Psoas muscle (tissue), 7 donors: ENCODE measurements at regions not wholly inside any gene's neighbourhood (a gene's known extent, or its start where the extent isn't known, plus 50 kb on each side); places are given as distances from the start of the nearest gene placed in this dataset.

Experiments used
- ATAC-seq, 4 donors: fragments of 200-7000 bp; cut with Tn5 transposase; one replicate each; pipeline ENCODE4 v1.9.1; 2020; ENCODE audit warnings: moderate library complexity in 3 of 4, mild to moderate bottlenecking in 2 of 4
- DNase-seq, 2 donors: peaks; one replicate each; pipeline ENCODE4 v3.0.0-alpha.2; 2020
- H3K27ac ChIP-seq: fragments of 200-600 bp; one replicate; pipeline ENCODE4 v1.8.0; 2022
- H3K27me3 ChIP-seq, 3 donors: fragments of 200-600 bp in 1 of 3; one replicate each; pipeline versions ENCODE4 v1.6.1 to v1.8.0; 2013 to 2022; ENCODE audit warnings: low read length in 2 of 3, mild to moderate bottlenecking in 2 of 3, moderate library complexity in 1 of 3; ENCODE audit not compliant: insufficient read depth in 3 of 3
- H3K36me3 ChIP-seq, 2 donors: fragments of 200-600 bp in 1 of 2; one replicate each; pipeline versions ENCODE4 v1.6.1 to v1.8.0; 2013 to 2022; ENCODE audit warnings: low read depth in 1 of 2, mild to moderate bottlenecking in 1 of 2, moderate library complexity in 1 of 2; ENCODE audit not compliant: insufficient read depth in 1 of 2
- H3K4me1 ChIP-seq: fragments of 200-600 bp; one replicate; pipeline ENCODE4 v1.8.0; 2022
- H3K4me3 ChIP-seq: fragments of 200-600 bp; one replicate; pipeline ENCODE4 v1.8.0; 2022; ENCODE audit warnings: mild to moderate bottlenecking
- H3K9me3 ChIP-seq: fragments of 200-600 bp; one replicate; pipeline ENCODE4 v1.8.0; 2022
- CTCF ChIP-seq: fragments of 200-600 bp; IDR thresholded peaks from one replicate; pipeline ENCODE4 v1.8.0; 2022; ENCODE audit warnings: antibody characterized with exemption
- WGBS, 3 donors: extraction: QIAGEN DNeasy Blood & Tissue Kit; methylation state at CpG; one replicate each; pipeline versions ENCODE4 v1.1.6 to v1.1.7; 2013; 5-methylcytosine and 5-hydroxymethylcytosine counted together
- intact Hi-C, 2 donors: fragments of 100-400 bp; cut with DNase I; formaldehyde crosslinking; loops; one replicate each; pipeline versions ENCODE4 v1.11.0 to v1.14.2; 2022
- donor health status: healthy with polysubstance abuse.
- donor health status: DM: no; HTN: no; CAD: no; lungs with moderate emphysema.
- donor health status: Bipolar disorder and iron deficiency.
- donor health status: healthy.
- donor health status: DM: yes; HTN: yes; CAD: no.
- donor health status: DM: no; HTN: no; CAD: no.
- donor health status: DM: yes; HTN: yes; CAD: no.

- H3K4me1 ChIP-seq: no peaks in the 10 kb centered on the region
- peaks cover 0 to 4% (median 0%) of the 10 kb centered on the region in 3 donors for H3K27me3 ChIP-seq
- no peaks in the 10 kb centered on the region for H3K9me3 ChIP-seq
- intact Hi-C loops: no loop called here
- no peak overlapping the region for H3K27ac ChIP-seq
- TF ChIP-seq CTCF: no peak
- no peak for ATAC-seq
- no peaks in the 10 kb centered on the region for H3K36me3 ChIP-seq
- H3K4me3 ChIP-seq: no peak overlapping the region
- DNase-seq: no peak
- 76 to 78% (median 78%) methylated on average over 2 of the region's 2 CpGs for WGBS, 3 donors
These were observed 440.7 kb downstream of the MTX2 start for GRCh38 chr2:176709991-176710390.

- TF ChIP-seq CTCF: no peak
- ATAC-seq (no peak), DNase-seq (no peak)
- Histone ChIP-seq H3K9me3 (no peaks in the 10 kb centered on the region), H3K4me3 (no peak overlapping the region), H3K27ac (no peak overlapping the region), H3K27me3 (peaks cover 0 to 4% (median 0%) of the 10 kb centered on the region in 3 donors), H3K4me1 (no peaks in the 10 kb centered on the region), H3K36me3 (no peaks in the 10 kb centered on the region)
- intact Hi-C loops: no loop called here
- 57 to 70% (median 59%) methylated on average over 7 of the region's 7 CpGs for WGBS, 3 donors
These were observed 441.5 kb downstream of the MTX2 start for GRCh38 chr2:176710657-176711186.

- WGBS, 3 donors: 74 to 78% (median 78%) methylated on average over 3 of the region's 3 CpGs
- no peak for TF ChIP-seq CTCF
- intact Hi-C loops: no loop called here
These were observed 456.8 kb downstream of the MTX2 start for GRCh38 chr2:176725873-176726645.

GRCh38 chr2:176727696-176728095, 458.5 kb downstream of the MTX2 start:
- DNase-seq (no peak), ATAC-seq (no peak)
- H3K27ac ChIP-seq: no peak overlapping the region
- intact Hi-C loops: no loop called here
- no peaks in the 10 kb centered on the region for H3K36me3 ChIP-seq
- WGBS, 3 donors: 79 to 88% (median 84%) methylated on average over 4 of the region's 4 CpGs
- H3K4me1 ChIP-seq: no peaks in the 10 kb centered on the region
- no peak for TF ChIP-seq CTCF
- peaks cover 0 to 4% (median 0%) of the 10 kb centered on the region in 3 donors for H3K27me3 ChIP-seq
- no peak overlapping the region for H3K4me3 ChIP-seq
- H3K9me3 ChIP-seq: no peaks in the 10 kb centered on the region

More at GRCh38 chr2:176725873-176726645, 456.8 kb downstream of the MTX2 start:
- H3K27ac ChIP-seq: no peak overlapping the region
- no peak for ATAC-seq
- H3K27me3 ChIP-seq: peaks cover 0 to 4% (median 0%) of the 10 kb centered on the region in 3 donors
- DNase-seq: no peak
- H3K36me3 ChIP-seq: no peaks in the 10 kb centered on the region
- no peak overlapping the region for H3K4me3 ChIP-seq
- H3K4me1 ChIP-seq: no peaks in the 10 kb centered on the region
- no peaks in the 10 kb centered on the region for H3K9me3 ChIP-seq
